AG10803 (cell line): ENCODE measurements at regions not wholly inside any gene's neighbourhood (a gene's known extent, or its start where the extent isn't known, plus 50 kb on each side); places are given as distances from the start of the nearest gene placed in this dataset.

Experiments used
- DNase-seq: peaks from one replicate; pipeline ENCODE4 v3.0.0; 2010; ENCODE audit warnings: low read depth
- H3K4me3 ChIP-seq: 2 replicates; pipeline ENCODE4 v1.5.1; 2011; ENCODE audit warnings: mild to moderate bottlenecking, low read length, control low read depth
- TF ChIP-seq, protein P1 (sequence below): conservative IDR thresholded peaks from 2 replicates; pipeline ENCODE4 v1.5.1; 2011; ENCODE audit warnings: mild to moderate bottlenecking, low read length, control low read depth, inconsistent platforms

DNA sequence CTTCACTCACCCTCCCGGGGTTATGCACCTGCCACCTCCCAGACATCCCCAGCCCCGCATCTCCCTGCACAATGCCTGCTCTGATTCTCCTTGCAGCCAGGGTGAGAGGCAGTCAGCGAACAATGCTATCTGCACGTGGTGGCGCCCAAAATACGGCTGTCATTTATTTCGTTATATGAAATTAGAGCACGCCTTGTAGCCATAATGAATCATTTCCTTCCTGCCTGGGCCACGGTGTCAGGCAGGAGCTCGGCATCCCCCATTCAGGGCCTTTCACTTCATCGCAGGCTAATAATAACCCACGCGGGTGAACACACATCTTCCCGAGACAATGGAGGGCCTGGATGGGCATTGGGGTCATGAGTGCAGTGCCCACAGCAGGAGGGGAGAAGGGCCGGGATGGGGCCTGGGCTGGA is 143.8 kb upstream of the ZNF507 start:
- DNase-seq, result no peak
- TF ChIP-seq, protein P1, sequence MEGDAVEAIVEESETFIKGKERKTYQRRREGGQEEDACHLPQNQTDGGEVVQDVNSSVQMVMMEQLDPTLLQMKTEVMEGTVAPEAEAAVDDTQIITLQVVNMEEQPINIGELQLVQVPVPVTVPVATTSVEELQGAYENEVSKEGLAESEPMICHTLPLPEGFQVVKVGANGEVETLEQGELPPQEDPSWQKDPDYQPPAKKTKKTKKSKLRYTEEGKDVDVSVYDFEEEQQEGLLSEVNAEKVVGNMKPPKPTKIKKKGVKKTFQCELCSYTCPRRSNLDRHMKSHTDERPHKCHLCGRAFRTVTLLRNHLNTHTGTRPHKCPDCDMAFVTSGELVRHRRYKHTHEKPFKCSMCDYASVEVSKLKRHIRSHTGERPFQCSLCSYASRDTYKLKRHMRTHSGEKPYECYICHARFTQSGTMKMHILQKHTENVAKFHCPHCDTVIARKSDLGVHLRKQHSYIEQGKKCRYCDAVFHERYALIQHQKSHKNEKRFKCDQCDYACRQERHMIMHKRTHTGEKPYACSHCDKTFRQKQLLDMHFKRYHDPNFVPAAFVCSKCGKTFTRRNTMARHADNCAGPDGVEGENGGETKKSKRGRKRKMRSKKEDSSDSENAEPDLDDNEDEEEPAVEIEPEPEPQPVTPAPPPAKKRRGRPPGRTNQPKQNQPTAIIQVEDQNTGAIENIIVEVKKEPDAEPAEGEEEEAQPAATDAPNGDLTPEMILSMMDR, result no peak
- H3K4me3 ChIP-seq, result no peak overlapping the region

DNA sequence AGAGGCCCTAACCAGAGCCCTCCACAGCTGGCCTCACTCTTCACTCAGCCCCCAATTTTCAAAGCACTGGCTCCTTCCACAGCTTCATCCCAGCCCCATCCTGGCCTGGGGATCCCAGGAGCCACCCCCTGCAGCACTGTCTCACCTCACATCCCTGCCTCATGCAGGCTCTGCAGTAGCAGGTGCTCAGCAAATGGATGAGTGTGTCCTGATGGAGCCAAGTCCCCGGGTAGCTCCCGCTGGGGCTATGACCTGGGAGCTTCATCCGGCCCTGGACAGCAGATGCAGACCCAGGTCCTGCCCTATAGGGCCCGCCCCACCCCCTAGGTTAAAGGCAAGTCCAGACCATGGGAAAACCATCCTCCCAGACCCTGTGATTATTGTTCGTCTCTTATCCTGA is 143.2 kb upstream of the ZNF507 start:
- DNase-seq, result no peak
- TF ChIP-seq, protein P1, result no peak
- H3K4me3 ChIP-seq, result no peak overlapping the region

DNA sequence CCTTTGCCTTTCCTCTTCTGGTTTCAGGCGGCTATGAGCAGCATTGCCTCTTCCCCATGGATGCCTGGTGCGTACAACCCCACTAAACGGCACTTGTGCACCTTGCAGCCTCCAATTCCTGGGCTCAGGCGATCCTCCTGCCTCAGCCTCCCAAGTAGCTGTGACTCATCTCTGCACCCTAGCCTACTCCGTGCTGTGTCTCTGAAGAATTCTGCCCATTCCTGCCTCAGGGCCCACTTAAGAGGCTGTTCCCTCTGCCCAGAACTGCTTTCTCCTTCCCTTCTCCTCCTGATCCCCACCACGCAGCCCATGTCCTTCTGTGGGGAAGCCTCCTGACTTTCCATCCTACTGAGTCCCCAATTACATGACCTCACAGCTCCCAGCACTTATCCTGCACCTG is 142.2 kb upstream of the ZNF507 start:
- TF ChIP-seq, protein P1, result no peak
- no peak overlapping the region for H3K4me3 ChIP-seq
- no peak for DNase-seq

DNA sequence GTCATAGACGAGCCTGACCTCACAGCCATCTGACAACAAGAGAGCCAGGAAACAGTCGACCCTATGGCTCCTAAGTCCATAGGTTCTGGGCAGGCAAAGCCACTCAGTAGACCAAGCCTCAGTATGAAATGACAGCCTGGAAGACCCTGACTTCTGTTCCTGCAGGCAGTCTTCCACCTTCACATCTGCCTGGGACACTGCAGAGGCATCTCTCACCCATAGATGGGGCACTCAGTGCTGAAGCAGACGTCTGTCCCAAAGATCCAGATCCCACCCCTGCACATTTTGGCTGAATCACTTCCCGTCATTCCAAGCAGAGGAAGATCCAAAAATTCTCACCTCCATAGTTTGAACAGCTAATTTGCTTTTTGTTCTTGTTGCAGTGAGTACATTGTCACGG is 139.3 kb upstream of the ZNF507 start:
- DNase-seq, result no peak
- H3K4me3 ChIP-seq, result no peak overlapping the region
- TF ChIP-seq, protein P1, result 0 out of 2 replicates have a peak, but pooled peaks have one; percentile 10

DNA sequence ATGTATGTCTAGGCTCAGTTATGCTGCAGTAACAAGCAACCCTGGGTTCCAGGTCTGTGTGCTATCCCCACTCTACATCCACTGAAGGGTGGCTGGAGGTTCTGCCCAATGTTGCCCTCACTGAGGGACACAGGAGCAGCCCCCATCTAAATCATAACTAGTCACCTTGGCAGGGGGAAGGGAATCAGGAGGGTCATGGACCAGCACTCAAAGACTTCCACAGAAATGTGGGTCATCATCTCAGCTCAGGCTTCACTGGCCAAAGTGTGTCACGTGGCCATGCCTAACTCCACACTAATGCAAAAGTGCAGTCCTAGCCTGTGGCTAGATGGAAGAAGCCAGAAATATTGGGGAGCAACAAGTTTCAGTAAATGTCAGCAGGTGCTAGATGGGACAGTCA is 137.3 kb upstream of the ZNF507 start:
- no peak overlapping the region for H3K4me3 ChIP-seq
- no peak for DNase-seq
- TF ChIP-seq, protein P1, result no peak

DNA sequence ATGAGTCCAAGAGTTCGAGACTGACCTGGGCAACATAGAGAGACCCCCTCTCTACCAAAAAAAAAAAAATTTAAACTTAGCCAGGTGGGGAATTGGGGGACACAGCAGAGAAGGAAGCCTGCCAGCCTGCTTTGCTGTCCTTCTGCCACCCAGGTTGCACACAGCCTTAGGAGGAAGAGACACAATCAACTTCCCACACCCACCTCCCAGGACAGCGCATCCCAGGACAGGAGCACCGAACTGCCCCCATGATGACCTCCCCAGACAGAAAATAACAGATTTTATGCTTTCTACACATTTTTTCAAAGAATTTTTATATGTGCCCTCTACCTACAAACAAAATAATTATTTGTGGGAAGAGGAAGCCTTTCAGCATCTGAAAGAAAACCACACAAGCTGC is 126.0 kb upstream of the ZNF507 start:
- TF ChIP-seq, protein P1, result no peak
- no peak overlapping the region for H3K4me3 ChIP-seq
- no peak for DNase-seq

DNA sequence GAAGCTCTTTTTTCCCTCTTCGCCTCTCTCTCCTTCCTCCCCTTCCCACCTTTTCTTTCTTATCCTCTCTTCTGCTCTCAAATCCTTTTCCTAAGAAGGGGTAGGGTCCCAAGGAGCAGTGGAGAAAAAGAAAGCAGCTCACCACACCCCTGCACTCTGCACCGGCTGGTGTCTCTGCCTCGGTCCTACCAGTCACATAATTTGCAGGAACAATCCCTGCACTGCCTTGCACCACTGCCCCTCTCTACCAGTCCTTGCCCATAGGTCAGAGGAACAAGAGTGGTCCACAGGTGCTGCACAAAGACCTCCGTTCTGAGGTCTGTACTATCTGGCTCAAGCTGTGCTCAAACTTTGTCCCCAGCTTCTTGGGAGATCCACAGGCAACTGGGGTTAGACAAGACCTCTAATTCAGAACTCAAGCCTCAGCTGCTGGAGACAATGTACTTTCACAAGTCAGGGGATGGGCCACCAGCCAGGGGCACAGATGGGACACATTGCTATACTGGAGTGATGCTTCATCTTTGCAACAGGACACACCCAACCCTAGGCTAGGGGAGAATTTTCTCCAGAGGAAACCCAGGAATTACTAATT is 125.4 kb upstream of the ZNF507 start:
- H3K4me3 ChIP-seq, result no peak overlapping the region
- no peak for DNase-seq
- TF ChIP-seq, protein P1, result no peak
